CD14-positive monocyte (primary cell): ENCODE measurements at regions not wholly inside any gene's neighbourhood (a gene's known extent, or its start where the extent isn't known, plus 50 kb on each side); places are given as distances from the start of the nearest gene placed in this dataset.

Source experiments
- DNase-seq, 3 donors: peaks; one replicate each; pipeline ENCODE4 v3.0.0-alpha.2; 2011 to 2022
- H2AFZ ChIP-seq: 2 replicates; pipeline ENCODE4 v1.6.0; 2012; ENCODE audit warnings: mild to moderate bottlenecking, low read depth, low read length, inconsistent platforms; ENCODE audit not compliant: insufficient read depth, poor library complexity, severe bottlenecking
- H3K27ac ChIP-seq, 2 donors: 1 replicate in 1 of 2; 2 replicates in 1 of 2; pipeline ENCODE4 v1.5.1; 2012 to 2013; ENCODE audit warnings: low read length in 2 of 2, control low read depth in 1 of 2, inconsistent platforms in 1 of 2, low read depth in 1 of 2, mild to moderate bottlenecking in 1 of 2
- H3K27me3 ChIP-seq, 2 donors: one replicate each; pipeline versions ENCODE4 v1.6.0 to v1.6.1; 2011 to 2013; ENCODE audit warnings: low read length in 2 of 2; ENCODE audit not compliant: control insufficient read depth in 2 of 2, insufficient read depth in 2 of 2
- H3K36me3 ChIP-seq, 2 donors: replicated peaks in 1 of 2; 1 replicate in 1 of 2; 2 replicates in 1 of 2; pipeline versions ENCODE4 v1.5.1 to v1.6.1; 2012 to 2013; ENCODE audit warnings: low read length in 2 of 2, control low read depth in 1 of 2, inconsistent platforms in 1 of 2, mild to moderate bottlenecking in 1 of 2; ENCODE audit not compliant: insufficient read depth in 2 of 2, control insufficient read depth in 1 of 2
- H3K4me1 ChIP-seq, 2 donors: 1 replicate in 1 of 2; 2 replicates in 1 of 2; pipeline versions ENCODE4 v1.5.1 to v1.6.1; 2012 to 2013; ENCODE audit warnings: low read length in 2 of 2, control low read depth in 1 of 2, inconsistent platforms in 1 of 2, mild to moderate bottlenecking in 1 of 2, moderate library complexity in 1 of 2; ENCODE audit not compliant: insufficient read depth in 2 of 2, control insufficient read depth in 1 of 2
- H3K4me2 ChIP-seq: replicated peaks from 2 replicates; pipeline ENCODE3; 2012; ENCODE audit warnings: low read length, moderate library complexity, mild to moderate bottlenecking; ENCODE audit not compliant: poor library complexity, severe bottlenecking; ENCODE audit errors: extremely low read depth
- H3K4me3 ChIP-seq, 3 experiments: fragments of 200-600 bp in 1 of 3; sonication (generic) in 1 of 3; replicated peaks in 1 of 3; 1 replicate in 2 of 3; 2 replicates in 1 of 3; pipeline ENCODE4 v1.5.1; 2011 to 2013; ENCODE audit warnings: low read length in 3 of 3, mild to moderate bottlenecking in 3 of 3, control low read depth in 2 of 3, low read depth in 2 of 3, inconsistent platforms in 1 of 3, moderate library complexity in 1 of 3
- H3K79me2 ChIP-seq: 2 replicates; pipeline ENCODE4 v1.6.0; 2012; ENCODE audit warnings: mild to moderate bottlenecking, control low read depth, inconsistent platforms, low read length, moderate library complexity; ENCODE audit not compliant: insufficient read depth
- H3K9ac ChIP-seq: 2 replicates; pipeline ENCODE4 v1.6.0; 2017; ENCODE audit warnings: low read length, mild to moderate bottlenecking; ENCODE audit not compliant: insufficient read depth, poor library complexity, severe bottlenecking
- H3K9me3 ChIP-seq, 2 donors: replicated peaks in 1 of 2; 1 replicate in 1 of 2; 2 replicates in 1 of 2; pipeline versions ENCODE4 v1.5.1 to v1.6.1; 2012 to 2013; ENCODE audit warnings: low read length in 2 of 2, control low read depth in 1 of 2; ENCODE audit not compliant: control insufficient read depth in 1 of 2, insufficient read depth in 1 of 2
- H4K20me1 ChIP-seq: 2 replicates; pipeline ENCODE4 v1.6.0; 2012; ENCODE audit warnings: mild to moderate bottlenecking, low read length, control low read depth, moderate library complexity; ENCODE audit not compliant: insufficient read depth
- H3K27ac Mint-ChIP-seq, 7 donors: one replicate each; pipeline ENCODE4 v1.8.0; 2020; ENCODE audit warnings: mild to moderate bottlenecking in 7 of 7, mixed read lengths in 7 of 7, moderate library complexity in 6 of 7, inconsistent platforms in 2 of 7
- H3K27me3 Mint-ChIP-seq, 3 donors: one replicate each; pipeline ENCODE4 v1.8.0; 2021 to 2022; ENCODE audit warnings: low read depth in 3 of 3, mild to moderate bottlenecking in 3 of 3, mixed read lengths in 3 of 3, moderate library complexity in 3 of 3, inconsistent platforms in 1 of 3
- H3K36me3 Mint-ChIP-seq, 2 donors: one replicate each; pipeline ENCODE4 v1.8.0; 2020; ENCODE audit warnings: mixed read lengths in 2 of 2, inconsistent platforms in 1 of 2, mild to moderate bottlenecking in 1 of 2
- H3K4me1 Mint-ChIP-seq: one replicate; pipeline ENCODE4 v1.8.0; 2020; ENCODE audit warnings: mild to moderate bottlenecking, mixed read lengths
- H3K4me3 Mint-ChIP-seq, 2 donors: one replicate each; pipeline ENCODE4 v1.8.0; 2020; ENCODE audit warnings: mild to moderate bottlenecking in 2 of 2, mixed read lengths in 2 of 2, moderate library complexity in 1 of 2
- H3K9me3 Mint-ChIP-seq, 7 donors: one replicate each; pipeline ENCODE4 v1.8.0; 2020 to 2022; ENCODE audit warnings: mixed read lengths in 7 of 7, mild to moderate bottlenecking in 6 of 7, moderate library complexity in 6 of 7, inconsistent platforms in 2 of 7
- WGBS: methylation state at CpG from one replicate; pipeline ENCODE4 v1.1.5; 2013; ENCODE audit warnings: missing lambda C conversion rate; ENCODE audit not compliant: insufficient coverage; 5-methylcytosine and 5-hydroxymethylcytosine counted together
- intact Hi-C, 2 donors: fragments of 100-400 bp; cut with micrococcal nuclease; formaldehyde crosslinking; loops; one replicate each; pipeline versions ENCODE4 v1.15.0 to v1.15.1; 2023
- TF ChIP-seq, protein P1 (sequence below): fragments of 200-600 bp; IDR thresholded peaks from one replicate; pipeline ENCODE4 v1.8.0; 2022; ENCODE audit warnings: antibody characterized with exemption, mild to moderate bottlenecking

DNA sequence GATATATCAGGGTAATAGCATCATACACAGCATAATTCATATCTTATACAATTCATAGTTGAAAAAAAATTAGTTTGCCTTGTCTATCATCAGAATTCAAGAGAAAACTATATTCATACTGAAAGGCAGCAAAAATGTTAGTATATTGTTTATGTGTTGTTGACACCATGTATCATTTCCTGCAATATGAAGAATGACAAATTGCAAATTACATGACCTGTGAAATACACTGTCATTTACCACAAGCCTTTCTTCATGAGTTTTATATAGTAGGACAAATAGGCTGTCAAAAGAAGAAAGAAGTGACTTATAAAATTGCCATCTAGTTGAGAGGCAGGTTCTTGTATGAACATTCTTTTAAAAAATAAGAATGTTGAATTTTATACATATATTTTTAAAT is 1136.3 kb upstream of the CDH9 start:
- H3K4me1 ChIP-seq = no peaks in the 10 kb centered on the region
- Mint-ChIP-seq H3K27me3 (no peaks in the 10 kb centered on the region), H3K4me3 (no peak overlapping the region), H3K9me3 (peaks cover 0 to 24% (median 5%) of the 10 kb centered on the region in 7 donors), H3K36me3 (no peaks in the 10 kb centered on the region), H3K4me1 (no peaks in the 10 kb centered on the region), H3K27ac (no peak overlapping the region)
- no peaks in the 10 kb centered on the region for H3K36me3 ChIP-seq
- H3K79me2 ChIP-seq = no peaks in the 10 kb centered on the region
- H3K4me3 ChIP-seq = no peak overlapping the region
- H3K27ac ChIP-seq = no peak overlapping the region
- TF ChIP-seq, protein P1, sequence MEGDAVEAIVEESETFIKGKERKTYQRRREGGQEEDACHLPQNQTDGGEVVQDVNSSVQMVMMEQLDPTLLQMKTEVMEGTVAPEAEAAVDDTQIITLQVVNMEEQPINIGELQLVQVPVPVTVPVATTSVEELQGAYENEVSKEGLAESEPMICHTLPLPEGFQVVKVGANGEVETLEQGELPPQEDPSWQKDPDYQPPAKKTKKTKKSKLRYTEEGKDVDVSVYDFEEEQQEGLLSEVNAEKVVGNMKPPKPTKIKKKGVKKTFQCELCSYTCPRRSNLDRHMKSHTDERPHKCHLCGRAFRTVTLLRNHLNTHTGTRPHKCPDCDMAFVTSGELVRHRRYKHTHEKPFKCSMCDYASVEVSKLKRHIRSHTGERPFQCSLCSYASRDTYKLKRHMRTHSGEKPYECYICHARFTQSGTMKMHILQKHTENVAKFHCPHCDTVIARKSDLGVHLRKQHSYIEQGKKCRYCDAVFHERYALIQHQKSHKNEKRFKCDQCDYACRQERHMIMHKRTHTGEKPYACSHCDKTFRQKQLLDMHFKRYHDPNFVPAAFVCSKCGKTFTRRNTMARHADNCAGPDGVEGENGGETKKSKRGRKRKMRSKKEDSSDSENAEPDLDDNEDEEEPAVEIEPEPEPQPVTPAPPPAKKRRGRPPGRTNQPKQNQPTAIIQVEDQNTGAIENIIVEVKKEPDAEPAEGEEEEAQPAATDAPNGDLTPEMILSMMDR = no peak
- DNase-seq = no peak
- no peaks in the 10 kb centered on the region for H3K27me3 ChIP-seq
- H3K9me3 ChIP-seq = peaks cover 6 to 12% of the 10 kb centered on the region in 2 donors
- no peak overlapping the region for H3K9ac ChIP-seq
- no peak overlapping the region for H2AFZ ChIP-seq
- intact Hi-C loops = no loop called here
- no peak overlapping the region for H3K4me2 ChIP-seq
- H4K20me1 ChIP-seq = no peaks in the 10 kb centered on the region

DNA sequence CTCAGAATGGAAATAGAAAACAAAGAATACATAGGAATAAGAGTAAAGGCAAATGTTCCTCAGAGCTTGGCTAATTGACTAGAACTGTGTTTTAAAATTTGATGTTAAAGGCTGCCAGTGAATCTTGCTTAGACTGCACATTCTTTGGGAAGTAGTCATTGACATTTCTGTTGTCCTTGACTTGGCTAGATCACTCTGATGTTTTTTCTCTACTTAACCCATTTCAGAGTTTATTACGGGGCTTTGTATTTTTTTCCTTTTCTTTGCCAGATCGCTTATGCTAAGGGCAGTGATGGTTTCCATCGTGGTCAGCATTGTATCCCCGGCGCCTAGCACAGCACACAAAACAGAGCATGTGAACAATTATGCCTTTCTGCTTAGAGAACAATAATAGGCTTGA is 1126.7 kb upstream of the CDH9 start:
- H3K9me3 Mint-ChIP-seq = peaks cover 0 to 17% (median 4%) of the 10 kb centered on the region in 7 donors
- Histone ChIP-seq H3K4me1 (no peaks in the 10 kb centered on the region), H3K9me3 (peaks cover 0 to 3% of the 10 kb centered on the region in 2 donors), H3K27ac (no peak overlapping the region), H3K36me3 (no peaks in the 10 kb centered on the region), H3K27me3 (no peaks in the 10 kb centered on the region), H3K4me3 (no peak overlapping the region), H2AFZ (no peak overlapping the region), H3K9ac (no peak overlapping the region), H4K20me1 (no peaks in the 10 kb centered on the region), H3K79me2 (no peaks in the 10 kb centered on the region), H3K4me2 (no peak overlapping the region)
- no peaks in the 10 kb centered on the region for H3K4me1 Mint-ChIP-seq
- whole genome bisulfite sequencing = 100% methylated on average over 1 of the region's 5 CpGs
- H3K36me3 Mint-ChIP-seq = no peaks in the 10 kb centered on the region
- no peak overlapping the region for H3K4me3 Mint-ChIP-seq
- H3K27me3 Mint-ChIP-seq = no peaks in the 10 kb centered on the region
- intact Hi-C loops = no loop called here
- no peak for DNase-seq
- TF ChIP-seq, protein P1 = no peak
- no peak overlapping the region for H3K27ac Mint-ChIP-seq
